A673 (cell line): ENCODE measurements at regions not wholly inside any gene's neighbourhood (a gene's known extent, or its start where the extent isn't known, plus 50 kb on each side); places are given as distances from the start of the nearest gene placed in this dataset.

Source experiments
- BruUV-seq: library from RNA; stranded (reverse); fragments of 400-500 nt; replicated peaks from 2 replicates; lab custom pipeline; 2021; lab: Mats Ljungman, UMichigan
- CTCF ChIA-PET: fragments of 300-600 bp; sonication (Branson Sonifier 250); formaldehyde crosslinking; loops from one replicate; lab custom pipeline; 2022; ENCODE audit warnings: antibody characterized with exemption; lab: Charles Lee
- POLR2A ChIA-PET: fragments of 300-600 bp; sonication (Branson Sonifier 250); formaldehyde crosslinking; loops from one replicate; lab custom pipeline; 2022; ENCODE audit warnings: antibody characterized with exemption; ENCODE audit not compliant: low non-redundant PET; lab: Charles Lee
- DNase-seq: peaks from one replicate; pipeline ENCODE4 v3.0.0-alpha.2; 2015; ENCODE audit warnings: low spot score
- H3K27ac ChIP-seq: fragments of 200-600 bp; sonication (generic); 2 replicates; pipeline ENCODE4 v1.5.1; 2016; ENCODE audit warnings: mixed run types, low read depth, mild to moderate bottlenecking, mixed read lengths, antibody characterized with exemption, low read length; ENCODE audit not compliant: poor library complexity, severe bottlenecking
- H3K27me3 ChIP-seq: fragments of 200-600 bp; sonication (generic); replicated peaks from 2 replicates; pipeline ENCODE4 v1.6.1; 2017; ENCODE audit warnings: mixed run types, low read depth, mild to moderate bottlenecking, mixed read lengths, antibody characterized with exemption, low read length; ENCODE audit not compliant: insufficient read depth, poor library complexity
- H3K36me3 ChIP-seq: fragments of 200-600 bp; sonication (generic); 2 replicates; pipeline ENCODE4 v1.6.1; 2016; ENCODE audit warnings: mixed run types, mild to moderate bottlenecking, mixed read lengths, antibody characterized with exemption, low read length; ENCODE audit not compliant: insufficient read depth, poor library complexity, severe bottlenecking
- H3K4me1 ChIP-seq: fragments of 200-600 bp; sonication (generic); 2 replicates; pipeline ENCODE4 v1.6.1; 2017; ENCODE audit warnings: mixed run types, mild to moderate bottlenecking, mixed read lengths, antibody characterized with exemption, low read length; ENCODE audit not compliant: insufficient read depth, poor library complexity, severe bottlenecking
- H3K4me3 ChIP-seq: fragments of 200-600 bp; sonication (generic); 2 replicates; pipeline ENCODE4 v1.5.1; 2016; ENCODE audit warnings: low read depth, mixed run types, mild to moderate bottlenecking, mixed read lengths, low read length; ENCODE audit not compliant: poor library complexity, severe bottlenecking
- H3K9me3 ChIP-seq: fragments of 200-600 bp; sonication (generic); 2 replicates; pipeline ENCODE4 v1.6.1; 2016; ENCODE audit warnings: mixed run types, low read depth, mild to moderate bottlenecking, mixed read lengths, antibody characterized with exemption, low read length; ENCODE audit not compliant: poor library complexity, severe bottlenecking
- CTCF ChIP-seq: fragments of 300-800, 200-600 bp; sonication (generic); conservative IDR thresholded peaks from 2 replicates; pipeline ENCODE4 v1.5.1; 2017; ENCODE audit warnings: low read depth, mild to moderate bottlenecking, antibody characterized with exemption, low read length, moderate library complexity, mixed read lengths
- EZH2 ChIP-seq: fragments of 200-600 bp; sonication (generic); IDR thresholded peaks from 2 replicates; pipeline ENCODE4 v1.6.1; 2017; ENCODE audit warnings: borderline replicate concordance, low read depth, mild to moderate bottlenecking, mixed read lengths, antibody characterized with exemption, low read length; ENCODE audit not compliant: poor library complexity, severe bottlenecking
- intact Hi-C: fragments of 100-400 bp; cut with micrococcal nuclease; formaldehyde crosslinking; loops from one replicate; pipeline ENCODE4 v1.10.0; 2022; ENCODE audit not compliant: unreplicated experiment

- no peak overlapping the region for H3K4me3 ChIP-seq
- H3K27ac ChIP-seq, result no peak overlapping the region
- TF ChIP-seq CTCF (no peak), EZH2 (no peak)
- H3K27me3 ChIP-seq, result no peaks in the 10 kb centered on the region
- intact Hi-C loops, result no loop called here
- H3K36me3 ChIP-seq, result no peaks in the 10 kb centered on the region
- POLR2A ChIA-PET, result no interaction called here
- BruUV-seq, result no TSS peak
- CTCF ChIA-PET, result no interaction called here
- H3K4me1 ChIP-seq, result no peaks in the 10 kb centered on the region
- H3K9me3 ChIP-seq, result no peaks in the 10 kb centered on the region
- DNase-seq, result no peak
Observed at GRCh38 chr20:50311308-50312001, 120.8 kb downstream of the CEBPB start.

GRCh38 chr20:50312002-50312681, 121.5 kb downstream of the CEBPB start:
- H3K27ac ChIP-seq, result no peak overlapping the region
- BruUV-seq, result no TSS peak
- POLR2A ChIA-PET, result no interaction called here
- no peaks in the 10 kb centered on the region for H3K27me3 ChIP-seq
- TF ChIP-seq CTCF (no peak), EZH2 (no peak)
- no peak for DNase-seq
- H3K4me3 ChIP-seq, result no peak overlapping the region
- no peaks in the 10 kb centered on the region for H3K9me3 ChIP-seq
- CTCF ChIA-PET, result no interaction called here
- no peaks in the 10 kb centered on the region for H3K4me1 ChIP-seq
- H3K36me3 ChIP-seq, result no peaks in the 10 kb centered on the region
- intact Hi-C loops, result no loop called here

- ChIA-PET POLR2A (no interaction called here), CTCF (no interaction called here)
- intact Hi-C loops, result no loop called here
- BruUV-seq, result no TSS peak
- no peak overlapping the region for H3K27ac ChIP-seq
- TF ChIP-seq EZH2 (no peak), CTCF (no peak)
- no peaks in the 10 kb centered on the region for H3K36me3 ChIP-seq
- no peaks in the 10 kb centered on the region for H3K27me3 ChIP-seq
- no peak overlapping the region for H3K4me3 ChIP-seq
- DNase-seq, result no peak
- no peaks in the 10 kb centered on the region for H3K9me3 ChIP-seq
- H3K4me1 ChIP-seq, result no peaks in the 10 kb centered on the region
Observed at GRCh38 chr20:50312682-50313521, 122.3 kb downstream of the CEBPB start.
